ENCODE measurements at regions not wholly inside any gene's neighbourhood (a gene's known extent, or its start where the extent isn't known, plus 50 kb on each side); places are given as distances from the start of the nearest gene placed in this dataset.

GRCh38 chr4:41326776-41327175 is 70.0 kb downstream of the UCHL1 start:
- no peak for TF ChIP-seq EZH2phosphoT487 (IDR thresholded peaks at IDR 0.05; ENCODE audit: low read depth, severe bottlenecking, unreplicated experiment)
- no peak for TF ChIP-seq CTCF (IDR thresholded peaks at IDR 0.05; ENCODE audit: poor library complexity)
